ENCODE measurements at regions not wholly inside any gene's neighbourhood (a gene's known extent, or its start where the extent isn't known, plus 50 kb on each side); places are given as distances from the start of the nearest gene placed in this dataset.

GRCh38 chr2:45207101-45207500 lies 197.8 kb upstream of the SIX2 start:
- TF ChIP-seq CTCF (IDR thresholded peaks at IDR 0.05): no peak
- TF ChIP-seq POLR2A (IDR thresholded peaks at IDR 0.05): no peak

Measured in breast epithelium (tissue), 3 donors.